H9 (cell line): ENCODE measurements at regions not wholly inside any gene's neighbourhood (a gene's known extent, or its start where the extent isn't known, plus 50 kb on each side); places are given as distances from the start of the nearest gene placed in this dataset.

Experiments used
- DNase-seq: peaks from one replicate; pipeline ENCODE4 v3.0.0-alpha.2; 2017
- H2AFZ ChIP-seq: one replicate; pipeline ENCODE4 v1.6.1; 2013; ENCODE audit warnings: mild to moderate bottlenecking, low read length, control low read depth, moderate library complexity
- H2AK5ac ChIP-seq: 2 replicates; pipeline ENCODE4 v1.6.1; 2013; ENCODE audit warnings: low read length, control low read depth, mixed read lengths; ENCODE audit not compliant: insufficient read length
- H2BK120ac ChIP-seq: one replicate; pipeline ENCODE4 v1.6.1; 2013; ENCODE audit warnings: low read depth, mild to moderate bottlenecking, low read length, control low read depth, inconsistent platforms; ENCODE audit not compliant: poor library complexity, severe bottlenecking
- H2BK12ac ChIP-seq: 2 replicates; pipeline ENCODE4 v1.6.1; 2013; ENCODE audit warnings: low read length, control low read depth, mixed read lengths, low read depth; ENCODE audit not compliant: insufficient read length
- H2BK15ac ChIP-seq: 2 replicates; pipeline ENCODE4 v1.6.1; 2013; ENCODE audit warnings: low read depth, low read length, control low read depth
- H2BK20ac ChIP-seq: one replicate; pipeline ENCODE4 v1.6.1; 2013; ENCODE audit warnings: low read depth, mild to moderate bottlenecking, low read length, control low read depth, inconsistent platforms; ENCODE audit not compliant: poor library complexity, severe bottlenecking
- H2BK5ac ChIP-seq: 2 replicates; pipeline ENCODE4 v1.6.1; 2013; ENCODE audit warnings: low read length, control low read depth, mixed read lengths; ENCODE audit not compliant: insufficient read length
- H3K14ac ChIP-seq: 2 replicates; pipeline ENCODE4 v1.6.1; 2013; ENCODE audit warnings: low read length, control low read depth; ENCODE audit not compliant: insufficient read depth
- H3K18ac ChIP-seq: 2 replicates; pipeline ENCODE4 v1.6.1; 2013; ENCODE audit warnings: low read depth, mild to moderate bottlenecking, mixed read lengths, low read length, control low read depth; ENCODE audit not compliant: insufficient read length
- H3K23ac ChIP-seq: 2 replicates; pipeline ENCODE4 v1.6.1; 2013; ENCODE audit warnings: low read length, control low read depth, mixed read lengths, low read depth; ENCODE audit not compliant: insufficient read length
- H3K23me2 ChIP-seq: 2 replicates; pipeline ENCODE4 v1.6.1; 2013; ENCODE audit warnings: low read depth, mild to moderate bottlenecking, mixed read lengths, low read length, control low read depth; ENCODE audit not compliant: insufficient read length, poor library complexity, severe bottlenecking
- H3K27ac ChIP-seq: 2 replicates; pipeline ENCODE4 v1.5.1; 2013; ENCODE audit warnings: low read length, control low read depth, mixed read lengths, low read depth; ENCODE audit not compliant: insufficient read length
- H3K27me3 ChIP-seq: 2 replicates; pipeline ENCODE4 v1.6.1; 2013; ENCODE audit warnings: low read length, control low read depth, inconsistent platforms; ENCODE audit not compliant: insufficient read depth
- H3K4ac ChIP-seq: 2 replicates; pipeline ENCODE4 v1.6.1; 2013; ENCODE audit warnings: low read depth, mild to moderate bottlenecking, control low read depth, inconsistent platforms, low read length, moderate library complexity
- H3K4me1 ChIP-seq: 2 replicates; pipeline ENCODE4 v1.6.1; 2013; ENCODE audit warnings: low read length, control low read depth, inconsistent platforms; ENCODE audit not compliant: insufficient read depth
- H3K4me2 ChIP-seq: 2 replicates; pipeline ENCODE4 v1.6.1; 2013; ENCODE audit warnings: low read length, control low read depth, mixed read lengths; ENCODE audit not compliant: insufficient read length, insufficient read depth
- H3K56ac ChIP-seq: 2 replicates; pipeline ENCODE4 v1.6.1; 2013; ENCODE audit warnings: low read depth, mild to moderate bottlenecking, mixed read lengths, low read length, control low read depth; ENCODE audit not compliant: insufficient read length
- H3K79me1 ChIP-seq: 2 replicates; pipeline ENCODE4 v1.6.1; 2013; ENCODE audit warnings: low read depth, mild to moderate bottlenecking, moderate library complexity, low read length, control low read depth, inconsistent platforms; ENCODE audit not compliant: insufficient read depth, poor library complexity, severe bottlenecking
- H3K79me2 ChIP-seq: 2 replicates; pipeline ENCODE4 v1.6.1; 2013; ENCODE audit warnings: low read length, control low read depth, inconsistent platforms; ENCODE audit not compliant: insufficient read depth
- H3K9ac ChIP-seq: 2 replicates; pipeline ENCODE4 v1.6.1; 2013; ENCODE audit warnings: low read length, control low read depth, mixed read lengths; ENCODE audit not compliant: insufficient read length; ENCODE audit errors: extremely low read depth
- H3K9me3 ChIP-seq: one replicate; pipeline ENCODE4 v1.6.1; 2013; ENCODE audit warnings: low read depth, low read length, inconsistent platforms; ENCODE audit not compliant: control insufficient read depth
- H3T11ph ChIP-seq: one replicate; pipeline ENCODE4 v1.6.1; 2013; ENCODE audit warnings: mild to moderate bottlenecking, low read length, control low read depth, inconsistent platforms
- H4K20me1 ChIP-seq: one replicate; pipeline ENCODE4 v1.6.1; 2013; ENCODE audit not compliant: control insufficient read depth, insufficient read length, insufficient read depth
- H4K5ac ChIP-seq: 2 replicates; pipeline ENCODE4 v1.6.1; 2013; ENCODE audit warnings: low read depth, mild to moderate bottlenecking, mixed read lengths, low read length, control low read depth; ENCODE audit not compliant: insufficient read length
- H4K8ac ChIP-seq: replicated peaks from 2 replicates; pipeline ENCODE4 v1.6.1; 2013; ENCODE audit warnings: low read length, control low read depth, mixed read lengths, low read depth; ENCODE audit not compliant: insufficient read length
- H4K91ac ChIP-seq: 2 replicates; pipeline ENCODE4 v1.6.1; 2013; ENCODE audit warnings: low read depth, mild to moderate bottlenecking, moderate library complexity, mixed read lengths, low read length, control low read depth; ENCODE audit not compliant: insufficient read length
- H3K27ac Mint-ChIP-seq, 3 experiments: 2 replicates in 2 of 3; 3 replicates in 1 of 3; pipeline ENCODE4 v1.8.0; 2020 to 2021; ENCODE audit warnings: mixed read lengths in 3 of 3, mild to moderate bottlenecking in 1 of 3, moderate library complexity in 1 of 3
- H3K27me3 Mint-ChIP-seq: 2 replicates; pipeline ENCODE4 v1.8.0; 2021; ENCODE audit warnings: low read depth, mild to moderate bottlenecking, moderate library complexity, mixed read lengths
- H3K36me3 Mint-ChIP-seq, 3 experiments: 2 replicates in 2 of 3; 3 replicates in 1 of 3; pipeline ENCODE4 v1.8.0; 2020 to 2021; ENCODE audit warnings: low read depth in 3 of 3, mixed read lengths in 3 of 3; ENCODE audit not compliant: insufficient read depth in 1 of 3
- H3K4me1 Mint-ChIP-seq, 2 experiments: 2 replicates each; pipeline ENCODE4 v1.8.0; 2020; ENCODE audit warnings: mixed read lengths in 2 of 2
- H3K4me3 Mint-ChIP-seq, 2 experiments: 2 replicates in 1 of 2; 3 replicates in 1 of 2; pipeline ENCODE4 v1.8.0; 2020 to 2021; ENCODE audit warnings: mild to moderate bottlenecking in 2 of 2, mixed read lengths in 2 of 2, moderate library complexity in 1 of 2
- H3K9me3 Mint-ChIP-seq, 2 experiments: 2 replicates in 1 of 2; 3 replicates in 1 of 2; pipeline ENCODE4 v1.8.0; 2020; ENCODE audit warnings: mild to moderate bottlenecking in 2 of 2, mixed read lengths in 2 of 2, moderate library complexity in 1 of 2
- WGBS: extraction: QIAGEN DNeasy Blood & Tissue Kit; methylation state at CpG from one replicate; pipeline ENCODE4 v1.1.7; 2013; ENCODE audit warnings: missing lambda C conversion rate, low lambda C conversion rate, mixed read lengths; ENCODE audit not compliant: insufficient read length; ENCODE audit errors: extremely low coverage; 5-methylcytosine and 5-hydroxymethylcytosine counted together
- TF ChIP-seq, protein P1 (sequence below): fragments of 200-600 bp; sonication (generic); conservative IDR thresholded peaks from 3 replicates; pipeline ENCODE4 v1.8.0; 2021; ENCODE audit warnings: antibody characterized with exemption, mild to moderate bottlenecking

DNA sequence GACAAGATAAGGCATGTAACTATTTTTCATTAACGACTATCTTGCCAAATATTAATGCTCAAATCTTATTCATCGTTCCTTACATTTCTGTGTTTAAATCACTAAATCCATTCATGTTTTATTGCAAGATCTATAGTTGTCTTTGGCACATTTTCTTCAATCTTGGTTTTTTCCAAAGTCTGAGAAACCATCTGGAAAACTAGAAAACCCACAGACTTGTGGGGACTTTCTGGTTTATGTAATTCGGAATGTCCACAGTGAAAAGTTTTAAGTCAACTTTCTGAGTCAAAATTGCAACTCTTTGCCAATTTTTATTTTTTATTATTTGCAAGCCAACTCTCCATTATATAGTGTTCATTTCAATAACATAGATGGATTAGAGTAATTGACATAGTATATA is 520.8 kb upstream of the ADAMTS5 start:
- Histone ChIP-seq H2BK5ac (no peak overlapping the region), H3K18ac (no peak overlapping the region), H2BK15ac (no peak overlapping the region), H2AK5ac (no peak overlapping the region), H3K9me3 (no peaks in the 10 kb centered on the region), H3K23me2 (no peaks in the 10 kb centered on the region), H3K56ac (no peak overlapping the region), H3K9ac (no peak overlapping the region), H3K4me2 (no peak overlapping the region), H2BK20ac (no peak overlapping the region), H4K5ac (no peak overlapping the region), H2AFZ (no peak overlapping the region), H4K91ac (no peak overlapping the region), H2BK120ac (no peak overlapping the region), H3K79me1 (no peaks in the 10 kb centered on the region), H3K27ac (no peak overlapping the region), H4K20me1 (no peaks in the 10 kb centered on the region), H3K23ac (no peak overlapping the region), H4K8ac (no peak overlapping the region), H3K4ac (no peak overlapping the region), H3K4me1 (no peaks in the 10 kb centered on the region), H2BK12ac (no peak overlapping the region), H3T11ph (no peak overlapping the region), H3K79me2 (no peaks in the 10 kb centered on the region), H3K27me3 (no peaks in the 10 kb centered on the region), H3K14ac (no peak overlapping the region)
- peaks cover 0 to 3% (median 2%) of the 10 kb centered on the region in 3 experiments; a peak in 2 of 7 replicates for H3K36me3 Mint-ChIP-seq
- H3K27me3 Mint-ChIP-seq = no peaks in the 10 kb centered on the region
- H3K27ac Mint-ChIP-seq = no peak overlapping the region
- DNase-seq = no peak
- TF ChIP-seq, protein P1, sequence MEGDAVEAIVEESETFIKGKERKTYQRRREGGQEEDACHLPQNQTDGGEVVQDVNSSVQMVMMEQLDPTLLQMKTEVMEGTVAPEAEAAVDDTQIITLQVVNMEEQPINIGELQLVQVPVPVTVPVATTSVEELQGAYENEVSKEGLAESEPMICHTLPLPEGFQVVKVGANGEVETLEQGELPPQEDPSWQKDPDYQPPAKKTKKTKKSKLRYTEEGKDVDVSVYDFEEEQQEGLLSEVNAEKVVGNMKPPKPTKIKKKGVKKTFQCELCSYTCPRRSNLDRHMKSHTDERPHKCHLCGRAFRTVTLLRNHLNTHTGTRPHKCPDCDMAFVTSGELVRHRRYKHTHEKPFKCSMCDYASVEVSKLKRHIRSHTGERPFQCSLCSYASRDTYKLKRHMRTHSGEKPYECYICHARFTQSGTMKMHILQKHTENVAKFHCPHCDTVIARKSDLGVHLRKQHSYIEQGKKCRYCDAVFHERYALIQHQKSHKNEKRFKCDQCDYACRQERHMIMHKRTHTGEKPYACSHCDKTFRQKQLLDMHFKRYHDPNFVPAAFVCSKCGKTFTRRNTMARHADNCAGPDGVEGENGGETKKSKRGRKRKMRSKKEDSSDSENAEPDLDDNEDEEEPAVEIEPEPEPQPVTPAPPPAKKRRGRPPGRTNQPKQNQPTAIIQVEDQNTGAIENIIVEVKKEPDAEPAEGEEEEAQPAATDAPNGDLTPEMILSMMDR = no peak
- WGBS = no CpG with 5 or more reads among the region's 3 CpGs
- H3K4me3 Mint-ChIP-seq = no peak overlapping the region
- peaks cover 0 to 10% of the 10 kb centered on the region in 2 experiments; a peak in 2 of 5 replicates for H3K9me3 Mint-ChIP-seq
- no peaks in the 10 kb centered on the region for H3K4me1 Mint-ChIP-seq
